NCI-H2081 treated with DMSO at 0.1 percent for 48 hours (cell line): ENCODE measurements at regions not wholly inside any gene's neighbourhood (a gene's known extent, or its start where the extent isn't known, plus 50 kb on each side); places are given as distances from the start of the nearest gene placed in this dataset.

Source experiments
- DNase-seq: peaks from one replicate; lab custom pipeline; 2025; lab: John Stamatoyannopoulos, UW

DNA sequence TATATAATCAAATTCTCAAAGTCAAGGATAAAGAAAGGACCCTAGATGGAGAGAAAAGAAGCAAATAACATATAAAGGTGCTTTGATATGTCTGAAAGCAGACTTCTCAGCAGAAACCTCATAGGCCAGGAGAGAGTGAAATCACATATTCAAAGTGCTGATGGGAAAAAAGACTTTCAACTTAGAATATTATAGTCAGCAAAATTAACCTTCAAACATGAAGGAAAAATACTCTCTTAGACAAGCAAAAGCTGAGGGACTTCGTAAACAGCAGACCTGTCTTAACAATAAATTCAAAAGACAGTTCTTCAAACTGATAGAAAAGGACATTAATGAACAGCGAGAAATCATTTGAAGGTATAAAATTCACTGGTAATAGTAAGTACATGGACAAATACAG is 107.2 kb upstream of the KCNH7 start:
- no peak for DNase-seq

DNA sequence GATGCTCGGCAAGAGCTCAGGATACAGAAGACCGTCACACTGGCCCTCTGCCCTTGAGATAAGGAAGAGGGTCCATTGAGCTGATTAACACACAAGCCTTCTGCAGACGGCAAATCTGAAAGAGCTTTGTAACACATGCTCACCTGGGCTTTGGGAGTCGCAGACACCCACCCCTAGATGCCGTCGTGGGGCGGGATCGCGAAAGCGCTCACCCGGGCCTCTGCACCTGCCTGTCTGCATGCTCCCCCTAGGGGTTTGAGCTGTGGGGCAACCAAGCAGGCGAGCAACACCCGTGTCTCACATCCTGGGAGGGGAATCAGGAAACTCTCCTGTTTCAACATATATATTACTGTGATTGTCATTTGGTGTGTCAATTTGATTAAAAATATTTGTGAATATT is 99.8 kb upstream of the KCNH7 start:
- DNase-seq, result no peak

DNA sequence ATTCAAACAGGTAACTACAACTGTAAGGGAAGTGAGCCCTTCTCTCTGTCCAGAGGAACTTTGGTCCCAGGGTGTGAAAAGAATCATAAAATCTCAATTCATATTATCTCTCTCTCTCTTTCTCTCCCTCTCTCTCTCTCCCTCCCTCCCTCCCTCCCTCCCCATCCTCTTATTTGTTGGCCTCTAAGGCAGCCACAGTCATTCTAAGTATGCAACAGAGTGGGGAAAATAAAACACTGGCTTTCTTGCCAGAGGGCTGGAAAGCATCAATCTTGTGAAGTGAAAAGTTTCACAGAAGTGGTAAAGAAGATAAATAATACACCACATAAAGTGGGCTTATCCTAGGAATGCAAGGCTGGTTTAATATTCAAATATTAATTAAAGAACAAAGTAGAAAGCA is 95.6 kb upstream of the KCNH7 start:
- DNase-seq, result no peak

DNA sequence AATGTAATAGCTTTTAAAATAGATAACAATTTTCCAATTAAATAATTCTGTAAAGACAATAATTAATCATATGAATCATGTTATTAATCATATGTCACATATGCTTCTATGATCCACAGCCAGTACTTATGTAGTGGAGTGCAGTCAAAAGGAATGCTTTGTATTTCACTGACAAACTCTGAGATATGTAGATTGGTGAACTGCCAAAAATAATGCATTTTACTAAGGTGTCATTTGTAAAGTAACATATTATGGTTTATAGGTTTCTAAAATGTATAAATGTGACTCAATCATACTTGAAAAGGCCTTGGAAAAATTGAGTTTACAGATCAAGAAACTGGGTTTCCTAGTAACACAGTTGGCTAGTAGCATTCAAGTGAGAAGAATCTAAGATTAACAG is 93.8 kb upstream of the KCNH7 start:
- no peak for DNase-seq

DNA sequence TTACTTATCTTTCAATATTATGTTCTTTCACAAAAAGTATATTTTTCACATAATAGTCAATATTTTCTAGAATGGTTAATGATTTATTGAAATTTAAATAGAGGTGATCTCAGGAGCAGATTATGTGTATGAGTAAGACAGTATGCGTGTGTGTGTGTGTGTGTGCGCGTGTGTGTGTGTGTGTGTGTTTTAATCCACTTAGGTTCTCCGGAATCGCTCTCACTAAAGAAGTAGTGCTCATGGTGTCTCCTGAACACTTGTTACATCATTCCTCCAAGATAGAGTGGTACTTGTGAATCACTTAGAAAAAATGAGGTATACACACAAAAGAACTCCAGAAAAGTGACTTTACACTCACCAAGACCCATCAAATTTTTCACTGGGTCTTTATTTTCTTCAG is 91.0 kb upstream of the KCNH7 start:
- no peak for DNase-seq

DNA sequence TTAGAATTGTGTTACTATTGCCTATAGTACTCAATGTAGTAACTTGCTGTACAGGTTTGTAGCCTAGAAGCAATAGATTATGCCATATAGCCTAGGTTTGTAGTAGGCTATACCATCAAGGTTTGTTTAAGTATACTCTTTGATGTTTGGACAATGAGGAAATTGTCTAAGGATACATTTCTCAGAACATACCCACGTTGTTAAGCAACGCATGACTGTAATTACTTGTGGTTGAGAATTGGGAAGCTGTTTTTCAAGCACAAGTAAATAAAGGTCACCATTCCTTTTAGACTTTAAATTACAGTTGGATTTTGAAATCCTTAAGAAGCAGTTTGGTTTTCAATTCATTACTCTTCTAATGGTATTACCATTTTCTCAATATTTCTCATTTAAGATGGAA is 89.8 kb upstream of the KCNH7 start:
- DNase-seq, result no peak

DNA sequence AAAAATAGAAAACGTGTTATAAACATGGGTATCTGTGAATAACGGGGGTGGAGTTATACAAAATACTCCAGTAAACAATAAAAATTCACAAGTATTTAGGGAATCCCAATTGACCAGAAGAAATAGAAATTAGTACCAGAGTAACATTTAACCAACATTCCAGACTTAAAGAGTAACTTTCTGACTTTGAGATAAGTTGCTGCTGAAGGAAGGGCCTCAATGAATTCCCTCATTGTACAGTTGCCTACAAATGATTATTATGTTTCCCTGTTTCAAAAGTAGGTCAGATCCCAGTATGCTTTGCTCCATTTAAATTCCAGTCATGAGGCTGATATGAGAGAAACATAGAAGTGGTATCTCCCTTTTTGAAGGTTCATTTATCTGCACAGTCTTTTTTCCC is 88.3 kb upstream of the KCNH7 start:
- DNase-seq, result no peak

DNA sequence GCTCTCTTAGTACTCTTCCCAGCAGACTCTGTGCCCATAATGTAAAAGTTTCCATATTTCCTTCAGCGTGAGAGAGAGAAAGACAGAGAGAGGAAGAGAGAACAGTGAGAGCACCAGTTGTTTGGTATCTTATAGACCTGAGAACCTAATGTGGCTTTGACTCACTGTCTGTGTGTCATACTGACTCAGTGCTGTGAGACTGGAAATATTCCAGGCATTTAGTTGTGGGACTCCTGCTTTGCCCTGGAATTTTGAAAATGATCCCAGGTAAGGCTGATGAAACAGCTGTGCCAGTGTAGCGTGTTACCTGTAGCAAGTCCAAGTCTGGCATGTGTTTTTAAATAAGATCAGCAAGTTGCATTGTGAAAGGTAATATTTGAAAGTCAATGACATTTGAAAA is 87.9 kb upstream of the KCNH7 start:
- DNase-seq, result no peak

DNA sequence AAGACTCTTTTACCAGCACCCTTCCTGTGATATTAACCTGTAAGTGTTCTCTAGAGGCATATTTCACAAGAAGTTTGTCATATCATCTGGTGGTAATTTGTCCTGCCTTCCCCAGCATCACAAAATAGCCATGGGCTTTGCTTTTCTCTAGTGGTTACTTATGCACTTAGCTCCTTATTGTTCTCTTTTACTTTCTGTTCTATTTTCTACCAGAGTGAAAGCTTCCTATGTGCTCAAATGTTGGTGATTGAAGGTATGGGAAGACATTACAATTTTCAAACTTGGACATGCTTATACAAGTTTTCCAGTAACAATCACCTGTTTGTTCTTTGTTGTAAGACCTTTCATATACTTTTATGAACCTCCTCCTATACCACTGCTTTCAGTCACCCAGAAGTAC is 87.0 kb upstream of the KCNH7 start:
- no peak for DNase-seq

DNA sequence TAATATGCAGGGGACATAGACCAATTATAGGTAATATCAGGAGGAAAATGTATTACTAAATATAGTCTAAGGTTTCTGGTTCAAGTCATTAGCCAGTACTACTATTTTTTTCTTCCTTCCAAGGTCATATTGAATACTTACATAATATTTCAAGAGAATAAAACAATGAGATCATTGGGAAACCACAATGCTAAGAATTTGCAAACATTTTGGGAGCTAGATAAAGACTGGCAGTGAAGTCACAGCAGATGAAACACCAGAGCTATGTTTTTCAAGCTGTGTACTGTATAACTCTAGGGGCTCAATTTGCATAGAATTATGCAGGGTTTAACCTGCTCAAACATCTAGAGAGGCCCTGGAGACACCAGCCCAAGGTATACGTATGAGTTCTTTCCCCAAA is 80.5 kb upstream of the KCNH7 start:
- DNase-seq, result no peak

DNA sequence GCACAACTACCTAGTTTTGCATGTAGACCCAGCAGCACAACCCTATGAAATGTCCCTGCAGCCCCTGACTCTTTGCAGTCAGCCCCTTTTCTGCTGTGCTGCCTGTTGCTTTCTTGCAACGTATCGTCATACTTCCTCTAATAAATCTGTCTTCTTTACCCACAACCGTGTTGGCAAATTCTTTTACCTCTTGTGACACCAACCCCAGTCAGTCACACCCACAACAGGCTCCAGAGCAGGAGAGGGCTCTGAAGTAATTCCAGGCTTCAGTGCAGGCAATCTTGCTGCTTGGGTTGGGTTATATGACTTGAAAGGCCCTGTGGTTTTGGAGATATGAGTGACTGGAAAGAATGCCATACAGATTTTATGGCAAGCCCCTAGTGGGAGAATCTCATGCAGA is 79.1 kb upstream of the KCNH7 start:
- no peak for DNase-seq

DNA sequence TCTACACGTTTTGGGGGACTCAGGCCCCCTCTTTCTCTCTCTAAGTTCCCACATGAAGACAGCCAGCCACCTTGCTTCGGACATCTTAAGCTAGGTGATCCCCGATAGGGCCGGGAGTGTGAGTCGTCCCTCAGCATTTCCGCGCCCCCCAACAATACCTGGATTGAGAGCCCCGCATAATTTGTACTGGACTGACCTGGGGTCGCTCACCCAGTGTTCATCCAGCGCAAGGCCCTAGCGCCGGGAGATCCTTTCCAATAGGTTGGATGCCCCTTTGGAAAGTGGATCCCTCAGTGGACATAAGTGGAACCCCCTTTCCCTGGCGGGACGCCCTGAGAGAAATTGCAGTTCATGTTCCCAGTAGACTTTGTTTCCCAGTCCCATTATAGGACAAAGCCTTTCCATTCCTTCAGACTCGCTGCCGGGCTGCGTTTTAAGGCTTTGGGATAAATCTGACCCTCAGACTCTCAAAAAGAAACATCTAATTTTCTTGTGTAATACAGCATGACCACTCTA is 77.8 kb upstream of the KCNH7 start:
- no peak for DNase-seq

DNA sequence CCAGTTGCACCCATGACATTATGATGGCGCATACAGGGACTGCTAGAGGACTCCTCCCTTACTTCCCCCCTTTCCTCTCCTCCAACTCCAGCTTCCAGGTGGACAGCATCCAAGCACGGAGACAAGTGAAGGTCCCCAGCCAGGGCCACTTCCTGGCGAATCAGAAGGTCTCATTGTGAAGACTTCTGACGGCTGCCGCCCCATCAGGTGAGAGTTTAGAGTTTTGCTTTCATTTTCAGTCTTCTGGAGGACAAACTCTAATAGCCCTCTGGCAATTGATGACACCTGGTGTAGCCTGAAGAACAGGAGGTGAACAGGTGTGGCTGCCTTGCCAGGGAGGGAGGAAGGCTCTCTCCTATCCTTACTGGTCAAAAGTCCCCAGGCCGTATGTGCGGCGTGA is 77.3 kb upstream of the KCNH7 start:
- no peak for DNase-seq

DNA sequence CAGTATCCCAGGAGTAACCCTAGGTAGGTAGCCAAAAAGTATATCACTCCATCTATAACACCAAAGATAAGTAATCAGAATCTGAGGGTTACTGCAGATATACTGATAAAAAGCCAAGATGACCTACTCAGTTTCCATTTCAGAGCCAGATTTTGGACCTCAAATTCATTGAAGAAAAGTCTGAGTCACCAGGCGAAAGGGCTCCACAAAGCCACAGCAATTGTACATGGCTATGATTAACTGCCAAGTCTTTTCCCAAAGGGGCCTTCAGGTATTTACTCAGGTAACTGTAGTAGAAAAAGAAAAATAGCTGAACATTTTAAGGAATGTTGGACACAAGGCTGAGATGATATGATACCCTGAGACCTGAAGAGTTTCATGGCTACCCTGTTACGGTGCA is 75.6 kb upstream of the KCNH7 start:
- no peak for DNase-seq

DNA sequence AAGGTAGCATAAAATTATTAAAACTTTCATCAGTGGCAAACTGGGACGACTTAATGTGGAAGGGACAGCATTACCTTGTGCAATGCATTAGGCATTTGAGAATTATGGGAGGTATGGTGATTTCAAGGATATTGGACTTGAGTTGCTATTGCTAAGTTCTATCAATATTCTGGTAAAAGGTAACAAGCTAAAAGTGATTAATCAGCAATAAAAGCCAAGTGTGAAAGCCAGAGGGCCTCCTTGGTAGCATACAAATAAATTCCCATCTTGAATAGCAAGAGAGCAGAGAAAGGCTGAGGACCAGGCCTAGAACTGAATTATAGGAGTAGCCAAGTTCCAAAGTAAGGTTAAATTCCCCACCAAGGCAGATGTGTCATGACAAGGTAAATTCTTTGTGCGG is 74.2 kb upstream of the KCNH7 start:
- no peak for DNase-seq

DNA sequence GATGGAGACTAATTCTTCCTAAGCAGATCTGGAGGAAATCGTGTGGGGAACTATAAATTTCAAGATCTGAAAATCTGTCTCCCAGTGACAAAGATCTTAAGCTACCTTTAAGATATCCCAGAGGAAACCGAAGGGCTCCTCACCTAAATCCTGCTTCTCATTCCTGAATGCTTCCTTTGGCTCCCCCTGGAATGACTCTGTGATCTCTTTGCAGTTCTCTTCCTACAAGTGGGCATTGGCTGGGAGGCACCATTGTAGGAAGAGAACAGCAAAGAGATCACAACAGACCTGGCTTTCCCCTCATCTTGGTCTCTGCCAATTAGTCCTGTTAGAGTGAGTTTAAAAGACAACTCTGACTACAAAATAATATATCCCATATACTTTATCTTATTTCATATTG is 70.0 kb upstream of the KCNH7 start:
- no peak for DNase-seq

DNA sequence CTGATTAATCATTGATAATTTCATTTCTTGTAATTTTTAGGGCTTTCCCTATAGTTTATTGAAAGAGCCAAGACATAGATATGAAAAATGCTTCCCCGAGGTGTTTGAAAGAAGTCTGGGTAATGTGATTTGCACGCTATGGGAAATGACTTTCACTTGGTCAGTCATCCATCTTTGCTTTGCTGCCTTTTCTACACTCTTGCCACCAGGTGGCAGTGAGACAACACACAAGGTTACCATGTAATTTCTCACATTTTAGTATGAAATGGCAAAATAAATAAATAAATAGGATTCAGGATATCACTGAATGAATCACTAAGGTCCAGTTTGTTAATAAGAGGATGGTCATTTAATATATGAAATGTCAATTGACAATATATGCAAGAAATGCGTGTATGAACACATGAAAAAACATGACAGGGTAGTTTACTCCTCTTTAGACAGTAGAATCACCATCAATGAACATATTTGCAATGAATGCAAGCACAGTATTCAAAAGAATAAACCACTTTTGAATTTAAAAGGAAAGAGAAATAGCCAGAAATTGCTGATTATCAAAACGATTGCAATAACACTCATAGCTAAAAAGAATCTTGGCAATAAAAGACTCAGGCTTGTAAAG is 52.2 kb upstream of the KCNH7 start:
- DNase-seq, result peak; percentile 31

DNA sequence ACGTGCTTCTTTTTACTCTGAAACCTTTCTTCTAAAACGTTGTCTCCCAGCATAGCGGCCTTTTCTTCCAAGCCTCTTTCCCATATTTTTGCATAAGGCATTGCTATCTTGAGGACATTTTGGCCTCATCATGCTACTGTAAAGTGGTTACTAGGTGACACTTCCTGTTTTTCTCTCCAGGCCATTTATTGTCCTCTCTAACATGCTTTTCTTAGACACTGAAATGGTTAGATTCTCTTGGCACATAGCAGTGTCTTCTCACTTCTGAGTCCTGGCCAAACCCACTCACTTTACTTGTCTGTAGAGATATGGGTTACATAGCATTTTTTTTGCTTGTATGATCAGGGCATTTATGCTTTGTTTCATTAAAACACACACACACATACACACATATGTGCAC is 50.1 kb upstream of the KCNH7 start:
- DNase-seq, result peak; percentile 11
